HUES6 (cell line): ENCODE measurements at regions not wholly inside any gene's neighbourhood (a gene's known extent, or its start where the extent isn't known, plus 50 kb on each side); places are given as distances from the start of the nearest gene placed in this dataset.

Experiments
- H3K27ac ChIP-seq: 2 replicates; pipeline ENCODE4 v1.7.0; 2013; ENCODE audit warnings: low read depth, mild to moderate bottlenecking, low read length, inconsistent platforms
- H3K27me3 ChIP-seq: 2 replicates; pipeline ENCODE4 v1.6.1; 2013; ENCODE audit warnings: low read length; ENCODE audit not compliant: control insufficient read depth, insufficient read depth
- H3K36me3 ChIP-seq: 2 replicates; pipeline ENCODE4 v1.6.1; 2013; ENCODE audit warnings: low read length; ENCODE audit not compliant: control insufficient read depth, insufficient read depth
- H3K4me1 ChIP-seq: 2 replicates; pipeline ENCODE4 v1.6.1; 2013; ENCODE audit warnings: low read length; ENCODE audit not compliant: control insufficient read depth, insufficient read depth
- H3K4me3 ChIP-seq: 2 replicates; pipeline ENCODE4 v1.5.1; 2013; ENCODE audit warnings: low read depth, low read length
- H3K9ac ChIP-seq: one replicate; pipeline ENCODE4 v1.6.1; 2013; ENCODE audit warnings: mild to moderate bottlenecking, low read length
- H3K9me3 ChIP-seq: 2 replicates; pipeline ENCODE4 v1.6.1; 2013; ENCODE audit warnings: low read depth, low read length; ENCODE audit not compliant: control insufficient read depth, insufficient read depth

DNA sequence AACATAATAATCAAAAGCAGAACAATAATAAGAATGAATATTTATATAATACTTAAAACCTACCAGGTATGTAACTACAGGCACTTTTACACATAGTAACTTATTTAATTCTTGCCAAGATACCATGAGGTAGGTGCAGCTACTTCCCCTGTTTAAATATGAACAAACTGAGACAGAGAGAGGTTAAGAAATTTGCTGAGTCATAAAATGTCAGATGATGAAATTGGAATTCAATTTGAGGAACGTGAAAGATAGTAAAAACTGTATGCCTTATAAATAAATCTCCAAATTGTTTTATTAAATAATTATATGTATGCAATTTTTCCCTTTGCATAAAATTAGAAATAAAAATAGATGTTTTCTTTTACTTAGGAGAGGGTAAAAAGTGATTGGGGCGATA lies 1103.3 kb upstream of the NRXN1 start:
- Histone ChIP-seq H3K9ac (no peak overlapping the region), H3K4me1 (no peaks in the 10 kb centered on the region), H3K4me3 (no peak overlapping the region), H3K9me3 (peaks cover 9% of the 10 kb centered on the region; the same call in 1 of the 2 replicates), H3K27me3 (no peaks in the 10 kb centered on the region), H3K36me3 (no peaks in the 10 kb centered on the region), H3K27ac (no peak overlapping the region)

DNA sequence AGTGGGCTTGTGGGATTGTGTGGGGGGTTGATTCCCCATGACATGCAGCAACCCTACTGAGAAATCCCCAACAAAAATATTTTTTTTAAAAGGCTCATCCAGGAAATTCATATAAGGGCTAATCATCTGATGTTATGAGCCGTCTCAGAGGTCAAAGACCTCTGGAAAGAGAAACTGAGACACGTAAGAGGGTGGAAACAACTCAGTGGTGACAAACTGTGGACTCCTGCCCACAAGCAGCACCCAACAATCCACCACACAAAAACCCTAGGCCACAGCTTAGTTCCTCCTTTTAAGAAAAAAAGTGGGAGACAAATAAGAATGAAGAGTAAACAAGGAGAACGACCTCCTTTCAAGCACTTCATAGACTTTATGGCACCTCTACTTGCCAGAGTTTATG lies 1096.1 kb upstream of the NRXN1 start:
- no peaks in the 10 kb centered on the region for H3K36me3 ChIP-seq
- no peak overlapping the region for H3K9ac ChIP-seq
- peaks cover 4% of the 10 kb centered on the region; the same call in 1 of the 2 replicates for H3K4me1 ChIP-seq
- H3K27me3 ChIP-seq = no peaks in the 10 kb centered on the region
- peaks cover 19% of the 10 kb centered on the region; the same call in 1 of the 2 replicates for H3K9me3 ChIP-seq
- H3K27ac ChIP-seq = no peak overlapping the region
- H3K4me3 ChIP-seq = no peak overlapping the region

DNA sequence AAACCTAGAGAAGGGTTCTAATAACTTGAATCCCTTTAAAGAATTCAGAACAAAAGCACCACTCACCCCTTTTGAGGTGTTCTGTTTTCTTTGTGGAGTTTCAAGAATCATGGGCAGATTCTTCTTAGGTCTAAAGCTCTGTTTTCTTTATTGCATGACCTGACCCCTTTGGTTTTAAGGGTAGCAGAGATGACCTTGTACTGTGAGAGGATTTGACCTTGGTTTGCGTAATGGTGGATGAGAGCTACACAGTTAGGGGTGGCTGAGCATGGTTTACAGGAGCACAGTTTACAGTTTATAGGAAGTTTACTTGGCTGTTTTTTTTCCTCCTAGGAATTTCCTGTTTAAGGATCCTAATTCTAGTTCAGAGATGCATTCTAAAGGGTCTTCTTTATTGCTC lies 1095.6 kb upstream of the NRXN1 start:
- Histone ChIP-seq H3K36me3 (no peaks in the 10 kb centered on the region), H3K27ac (no peak overlapping the region), H3K4me3 (no peak overlapping the region), H3K9me3 (peaks cover 19% of the 10 kb centered on the region; the same call in 1 of the 2 replicates), H3K9ac (no peak overlapping the region), H3K27me3 (no peaks in the 10 kb centered on the region), H3K4me1 (peaks cover 4% of the 10 kb centered on the region; the same call in 1 of the 2 replicates)

DNA sequence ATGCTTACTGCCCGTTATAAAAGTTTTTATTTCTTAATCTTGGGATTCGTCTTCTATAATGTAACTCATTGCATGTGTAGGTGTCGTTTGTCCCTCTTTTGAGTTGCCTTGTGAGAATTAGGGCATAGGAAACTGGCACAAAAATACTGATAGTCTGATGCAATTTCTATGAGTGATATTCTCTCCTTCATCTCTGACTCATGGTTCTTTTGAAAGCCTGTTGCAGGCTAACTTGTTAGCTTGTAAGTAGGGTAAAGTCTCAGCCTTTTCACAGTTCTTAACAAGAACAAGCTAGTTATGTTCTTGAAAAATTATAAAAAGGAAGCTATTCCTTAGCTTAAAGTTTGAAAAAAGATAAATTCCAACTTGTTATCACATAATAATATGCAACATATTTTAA lies 1085.4 kb upstream of the NRXN1 start:
- Histone ChIP-seq H3K4me1 (no peaks in the 10 kb centered on the region), H3K27ac (no peak overlapping the region), H3K36me3 (no peaks in the 10 kb centered on the region), H3K9me3 (no peaks in the 10 kb centered on the region), H3K9ac (no peak overlapping the region), H3K27me3 (no peaks in the 10 kb centered on the region), H3K4me3 (no peak overlapping the region)

DNA sequence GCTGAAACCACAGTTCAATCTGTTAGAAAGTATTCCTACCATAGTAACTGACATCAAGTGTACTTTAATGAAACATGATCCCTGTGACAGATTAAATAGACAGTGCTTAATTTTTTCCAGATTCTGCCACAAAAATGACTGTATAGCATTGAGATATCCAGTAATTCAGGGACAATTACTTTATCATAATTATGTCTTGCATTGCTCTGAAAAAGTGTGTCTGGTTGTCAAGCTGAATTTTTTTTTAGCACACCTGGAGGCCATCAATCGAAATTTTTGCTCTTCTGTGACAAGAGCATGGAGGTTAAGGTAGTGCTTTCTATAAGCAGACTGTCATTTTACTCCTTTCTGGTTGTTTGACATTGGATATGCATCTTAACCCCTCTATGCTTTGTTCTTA lies 1083.8 kb upstream of the NRXN1 start:
- no peak overlapping the region for H3K27ac ChIP-seq
- no peaks in the 10 kb centered on the region for H3K4me1 ChIP-seq
- H3K9ac ChIP-seq = no peak overlapping the region
- no peaks in the 10 kb centered on the region for H3K36me3 ChIP-seq
- no peaks in the 10 kb centered on the region for H3K27me3 ChIP-seq
- no peak overlapping the region for H3K4me3 ChIP-seq
- H3K9me3 ChIP-seq = no peaks in the 10 kb centered on the region; the same call in 1 of the 2 replicates

DNA sequence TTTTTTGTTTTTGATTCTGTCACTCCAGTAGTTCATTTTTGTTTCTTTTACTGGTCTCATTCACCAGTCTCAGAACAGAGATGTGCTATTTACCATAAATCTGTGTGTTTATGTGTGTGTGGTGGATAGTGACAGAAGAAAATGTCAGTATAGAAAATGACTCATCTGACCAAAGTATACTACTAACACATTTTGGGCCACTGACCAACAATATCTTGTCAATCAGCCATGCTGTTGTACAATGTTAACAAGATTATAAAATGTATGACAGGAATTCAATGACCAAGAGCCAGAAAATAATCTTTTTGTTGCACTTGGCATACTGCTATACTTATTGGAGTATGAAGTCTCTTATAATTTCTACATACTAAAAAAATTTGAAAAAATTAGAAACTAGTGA lies 1081.4 kb upstream of the NRXN1 start:
- Histone ChIP-seq H3K27ac (no peak overlapping the region), H3K9ac (no peak overlapping the region), H3K4me3 (no peak overlapping the region), H3K27me3 (no peaks in the 10 kb centered on the region), H3K4me1 (no peaks in the 10 kb centered on the region), H3K9me3 (no peaks in the 10 kb centered on the region; the same call in 1 of the 2 replicates), H3K36me3 (no peaks in the 10 kb centered on the region)

DNA sequence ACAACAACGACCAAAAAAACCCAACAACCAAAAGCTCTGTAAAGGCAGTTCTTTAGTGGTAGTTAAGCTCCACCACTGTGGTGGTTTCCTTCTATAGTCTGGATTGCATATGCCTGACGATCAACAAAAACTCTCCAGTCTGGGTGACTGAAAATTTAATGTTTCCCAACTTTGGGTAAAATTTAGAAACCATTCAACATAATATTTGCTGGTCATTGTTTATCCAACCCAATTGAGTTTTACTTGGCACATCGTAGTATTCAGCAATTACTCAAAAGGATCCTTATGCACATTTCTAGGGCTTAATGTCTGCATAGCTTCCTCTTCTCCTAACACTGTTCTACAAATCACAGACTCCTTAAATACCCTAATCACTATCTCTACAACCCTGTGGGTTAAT lies 1080.2 kb upstream of the NRXN1 start:
- H3K36me3 ChIP-seq = no peaks in the 10 kb centered on the region
- H3K9me3 ChIP-seq = no peaks in the 10 kb centered on the region; the same call in 1 of the 2 replicates
- no peak overlapping the region for H3K9ac ChIP-seq
- no peak overlapping the region for H3K4me3 ChIP-seq
- no peaks in the 10 kb centered on the region for H3K4me1 ChIP-seq
- H3K27me3 ChIP-seq = no peaks in the 10 kb centered on the region
- H3K27ac ChIP-seq = no peak overlapping the region

DNA sequence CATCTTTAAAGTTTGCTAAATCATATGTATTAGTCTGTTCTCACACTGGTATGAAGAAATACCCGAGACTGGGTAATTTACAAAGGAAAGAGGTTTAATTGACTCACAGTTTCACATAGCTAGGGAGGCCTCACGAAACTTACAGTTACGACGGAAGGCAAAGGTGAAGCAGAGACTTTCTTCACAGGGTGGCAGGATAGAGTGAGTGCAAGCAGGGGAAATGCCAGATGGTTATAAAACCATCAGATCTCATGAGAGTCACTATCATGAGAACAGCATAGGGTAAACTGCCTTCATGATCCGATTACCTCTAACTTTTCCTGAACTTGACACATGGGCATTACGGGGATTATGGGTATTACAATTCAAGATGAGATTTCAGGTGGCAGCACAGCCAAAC lies 1075.2 kb upstream of the NRXN1 start:
- Histone ChIP-seq H3K27ac (no peak overlapping the region), H3K27me3 (no peaks in the 10 kb centered on the region), H3K36me3 (no peaks in the 10 kb centered on the region), H3K9ac (no peak overlapping the region), H3K4me3 (no peak overlapping the region), H3K9me3 (no peaks in the 10 kb centered on the region; the same call in 1 of the 2 replicates), H3K4me1 (no peaks in the 10 kb centered on the region)

DNA sequence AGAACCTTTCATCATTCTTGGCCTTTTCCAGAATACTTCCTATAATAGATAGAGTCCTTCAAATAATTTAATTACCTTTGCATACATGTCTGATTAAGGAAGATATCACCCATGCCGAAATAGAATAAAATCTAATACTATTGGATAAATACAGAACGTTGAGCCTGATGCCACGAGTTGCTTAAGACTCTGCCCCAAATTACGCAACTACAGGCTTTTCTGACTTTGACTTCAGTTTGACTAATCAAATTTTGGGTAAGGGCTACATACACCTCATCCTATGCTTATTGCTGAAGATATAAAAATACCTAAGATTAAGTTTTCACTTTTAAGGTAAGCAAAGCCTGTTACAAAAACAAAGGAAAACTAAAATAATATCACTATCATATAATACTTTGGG lies 1065.1 kb upstream of the NRXN1 start:
- H3K4me1 ChIP-seq = no peaks in the 10 kb centered on the region
- H3K9me3 ChIP-seq = no peaks in the 10 kb centered on the region
- H3K27ac ChIP-seq = no peak overlapping the region
- H3K27me3 ChIP-seq = no peaks in the 10 kb centered on the region
- no peak overlapping the region for H3K9ac ChIP-seq
- H3K36me3 ChIP-seq = no peaks in the 10 kb centered on the region
- no peak overlapping the region for H3K4me3 ChIP-seq

DNA sequence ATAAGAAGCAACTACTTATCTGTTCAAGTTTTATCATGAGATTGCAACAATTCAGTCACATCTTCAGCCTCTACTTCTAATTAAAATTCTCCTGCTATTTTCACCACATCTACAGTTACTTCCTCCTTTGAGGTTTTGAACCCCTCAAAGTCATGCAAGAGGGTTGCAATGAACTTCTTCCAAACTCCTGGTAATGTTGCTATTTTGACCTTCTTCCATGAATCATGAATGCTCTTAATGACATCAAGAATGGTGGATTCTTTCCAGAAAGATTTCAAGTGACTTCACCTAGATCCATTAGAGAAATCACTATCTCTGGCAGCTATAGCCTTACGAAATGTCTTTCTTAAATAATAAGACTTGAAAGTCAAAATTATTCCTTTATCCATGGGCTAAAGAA lies 1052.8 kb upstream of the NRXN1 start:
- no peak overlapping the region for H3K27ac ChIP-seq
- H3K9me3 ChIP-seq = no peaks in the 10 kb centered on the region
- H3K9ac ChIP-seq = no peak overlapping the region
- H3K27me3 ChIP-seq = no peaks in the 10 kb centered on the region
- no peaks in the 10 kb centered on the region for H3K36me3 ChIP-seq
- no peak overlapping the region for H3K4me3 ChIP-seq
- H3K4me1 ChIP-seq = peaks cover 11% of the 10 kb centered on the region; the same call in 1 of the 2 replicates

DNA sequence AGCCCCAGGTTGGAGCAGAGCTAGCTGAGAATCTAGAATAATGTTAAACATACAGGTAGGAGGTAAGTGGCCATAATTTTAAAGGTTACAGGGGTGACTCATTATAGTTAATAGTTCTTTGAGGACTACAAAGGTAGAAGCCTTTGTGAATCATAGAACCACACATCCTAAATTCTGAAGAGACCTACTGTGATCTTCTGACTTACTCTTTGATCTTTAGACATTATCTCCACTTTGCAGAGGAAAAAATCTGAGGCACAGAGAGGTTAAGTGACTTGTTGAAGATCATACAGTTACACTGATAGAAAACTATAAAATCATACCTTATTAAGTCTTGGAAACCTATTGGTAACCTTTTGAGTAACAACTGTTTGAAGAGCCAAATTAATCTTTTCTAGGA lies 1051.3 kb upstream of the NRXN1 start:
- Histone ChIP-seq H3K9me3 (no peaks in the 10 kb centered on the region), H3K27ac (no peak overlapping the region), H3K4me1 (peaks cover 11% of the 10 kb centered on the region; the same call in 1 of the 2 replicates), H3K9ac (no peak overlapping the region), H3K27me3 (no peaks in the 10 kb centered on the region), H3K36me3 (no peaks in the 10 kb centered on the region), H3K4me3 (no peak overlapping the region)

DNA sequence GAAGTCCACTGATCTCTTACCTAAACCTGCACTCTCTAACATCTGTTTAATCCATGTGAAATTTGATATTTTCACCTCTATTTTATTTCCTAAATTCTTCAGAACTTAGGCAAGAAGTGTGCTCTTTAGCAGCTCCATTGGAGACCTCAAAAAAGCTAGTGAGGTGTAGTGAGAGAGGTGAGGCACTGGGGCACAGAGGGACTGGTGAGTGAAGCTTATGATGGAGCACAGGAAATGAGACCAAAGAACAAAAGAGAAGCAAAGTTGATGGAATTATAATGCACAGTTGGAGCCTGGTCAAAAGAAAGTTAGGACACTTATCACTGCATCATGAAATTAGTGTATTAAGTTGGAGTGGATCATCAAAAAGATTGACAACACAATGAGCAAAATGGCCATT lies 1050.7 kb upstream of the NRXN1 start:
- no peaks in the 10 kb centered on the region for H3K9me3 ChIP-seq
- no peak overlapping the region for H3K9ac ChIP-seq
- no peak overlapping the region for H3K4me3 ChIP-seq
- no peaks in the 10 kb centered on the region for H3K36me3 ChIP-seq
- H3K27me3 ChIP-seq = no peaks in the 10 kb centered on the region
- no peak overlapping the region for H3K27ac ChIP-seq
- peaks cover 11% of the 10 kb centered on the region; the same call in 1 of the 2 replicates for H3K4me1 ChIP-seq
